Endothelial cell (in vitro differentiated cells): ENCODE measurements at regions not wholly inside any gene's neighbourhood (a gene's known extent, or its start where the extent isn't known, plus 50 kb on each side); places are given as distances from the start of the nearest gene placed in this dataset.

Experiments
- DNase-seq: peaks from one replicate; pipeline ENCODE4 v3.0.0; 2021; ENCODE audit warnings: low spot score
- H3K27ac Mint-ChIP-seq: one replicate; pipeline ENCODE4 v1.8.0; 2021; ENCODE audit warnings: mixed read lengths, inconsistent platforms; ENCODE audit not compliant: unreplicated experiment
- H3K27me3 Mint-ChIP-seq: one replicate; pipeline ENCODE4 v1.8.0; 2021; ENCODE audit warnings: mild to moderate bottlenecking, moderate library complexity, mixed read lengths, inconsistent platforms; ENCODE audit not compliant: unreplicated experiment
- H3K36me3 Mint-ChIP-seq: one replicate; pipeline ENCODE4 v1.8.0; 2021; ENCODE audit warnings: mild to moderate bottlenecking, low read depth, mixed read lengths, inconsistent platforms; ENCODE audit not compliant: unreplicated experiment
- H3K4me1 Mint-ChIP-seq: one replicate; pipeline ENCODE4 v1.8.0; 2021; ENCODE audit warnings: mild to moderate bottlenecking, mixed read lengths, inconsistent platforms; ENCODE audit not compliant: unreplicated experiment
- H3K4me3 Mint-ChIP-seq: one replicate; pipeline ENCODE4 v1.8.0; 2021; ENCODE audit warnings: mild to moderate bottlenecking, mixed read lengths, inconsistent platforms; ENCODE audit not compliant: unreplicated experiment
- H3K9me3 Mint-ChIP-seq: one replicate; pipeline ENCODE4 v1.8.0; 2021; ENCODE audit warnings: mixed read lengths, inconsistent platforms; ENCODE audit not compliant: unreplicated experiment
- TF ChIP-seq, protein P1 (sequence below): fragments of 200-600 bp; sonication (generic); IDR thresholded peaks from one replicate; pipeline ENCODE4 v1.5.0; 2021; ENCODE audit warnings: antibody characterized with exemption; ENCODE audit not compliant: unreplicated experiment

DNA sequence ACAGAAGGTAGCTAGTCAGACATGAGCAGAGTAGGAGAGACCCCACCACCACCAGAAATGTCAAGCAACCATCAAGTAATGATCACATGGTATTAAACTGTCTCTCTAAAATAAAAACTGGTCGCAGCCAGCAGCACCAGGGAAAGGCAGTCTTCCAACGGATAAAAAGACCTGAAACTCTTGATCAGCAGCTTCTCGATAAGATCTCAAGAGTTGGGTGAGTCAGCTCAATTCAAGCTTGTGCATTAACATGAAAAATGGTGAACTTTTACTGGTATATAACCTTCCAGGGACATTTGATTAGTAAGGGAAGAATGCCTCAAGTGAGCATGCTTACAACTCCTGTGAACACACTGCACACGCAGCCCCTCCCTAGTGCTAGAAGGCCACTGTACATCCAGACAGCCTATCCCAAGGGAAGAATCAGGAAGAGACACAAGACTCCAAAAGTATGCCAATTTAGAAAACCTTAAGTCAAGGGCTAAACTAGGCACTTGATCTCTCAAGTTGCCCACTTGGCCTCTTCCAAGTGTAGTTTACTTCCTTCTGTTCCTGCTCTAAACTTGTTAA, 270.0 kb upstream of the GNPDA2 start:
- no peak for DNase-seq
- Mint-ChIP-seq H3K36me3 (no peaks in the 10 kb centered on the region), H3K4me3 (no peak overlapping the region), H3K9me3 (peaks cover 14% of the 10 kb centered on the region), H3K4me1 (no peaks in the 10 kb centered on the region), H3K27ac (no peak overlapping the region), H3K27me3 (no peaks in the 10 kb centered on the region)
- TF ChIP-seq, protein P1, sequence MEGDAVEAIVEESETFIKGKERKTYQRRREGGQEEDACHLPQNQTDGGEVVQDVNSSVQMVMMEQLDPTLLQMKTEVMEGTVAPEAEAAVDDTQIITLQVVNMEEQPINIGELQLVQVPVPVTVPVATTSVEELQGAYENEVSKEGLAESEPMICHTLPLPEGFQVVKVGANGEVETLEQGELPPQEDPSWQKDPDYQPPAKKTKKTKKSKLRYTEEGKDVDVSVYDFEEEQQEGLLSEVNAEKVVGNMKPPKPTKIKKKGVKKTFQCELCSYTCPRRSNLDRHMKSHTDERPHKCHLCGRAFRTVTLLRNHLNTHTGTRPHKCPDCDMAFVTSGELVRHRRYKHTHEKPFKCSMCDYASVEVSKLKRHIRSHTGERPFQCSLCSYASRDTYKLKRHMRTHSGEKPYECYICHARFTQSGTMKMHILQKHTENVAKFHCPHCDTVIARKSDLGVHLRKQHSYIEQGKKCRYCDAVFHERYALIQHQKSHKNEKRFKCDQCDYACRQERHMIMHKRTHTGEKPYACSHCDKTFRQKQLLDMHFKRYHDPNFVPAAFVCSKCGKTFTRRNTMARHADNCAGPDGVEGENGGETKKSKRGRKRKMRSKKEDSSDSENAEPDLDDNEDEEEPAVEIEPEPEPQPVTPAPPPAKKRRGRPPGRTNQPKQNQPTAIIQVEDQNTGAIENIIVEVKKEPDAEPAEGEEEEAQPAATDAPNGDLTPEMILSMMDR = no peak

DNA sequence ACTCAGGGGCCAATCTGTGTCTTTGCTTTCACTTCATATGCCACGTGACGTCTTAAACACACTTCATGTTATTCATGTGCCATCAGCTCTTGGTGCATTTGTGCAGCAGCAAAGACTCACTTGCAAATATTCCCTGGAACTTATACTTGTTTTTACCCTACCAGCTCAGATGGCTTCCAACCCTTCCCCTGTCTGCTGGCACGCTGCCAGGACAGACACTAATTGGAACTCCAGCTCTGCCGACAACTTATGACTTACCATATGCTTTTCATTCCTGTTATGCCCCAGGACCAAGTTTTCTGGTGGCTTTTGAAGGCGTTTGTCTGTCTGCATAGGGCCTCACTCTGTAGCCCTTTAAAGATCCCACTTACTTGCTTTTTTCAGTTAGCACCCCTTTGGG, 261.7 kb upstream of the GNPDA2 start:
- Mint-ChIP-seq H3K9me3 (peaks cover 11% of the 10 kb centered on the region), H3K4me1 (no peaks in the 10 kb centered on the region), H3K27ac (no peak overlapping the region), H3K36me3 (no peaks in the 10 kb centered on the region), H3K27me3 (peaks cover 5% of the 10 kb centered on the region), H3K4me3 (no peak overlapping the region)
- no peak for DNase-seq
- TF ChIP-seq, protein P1 = no peak

DNA sequence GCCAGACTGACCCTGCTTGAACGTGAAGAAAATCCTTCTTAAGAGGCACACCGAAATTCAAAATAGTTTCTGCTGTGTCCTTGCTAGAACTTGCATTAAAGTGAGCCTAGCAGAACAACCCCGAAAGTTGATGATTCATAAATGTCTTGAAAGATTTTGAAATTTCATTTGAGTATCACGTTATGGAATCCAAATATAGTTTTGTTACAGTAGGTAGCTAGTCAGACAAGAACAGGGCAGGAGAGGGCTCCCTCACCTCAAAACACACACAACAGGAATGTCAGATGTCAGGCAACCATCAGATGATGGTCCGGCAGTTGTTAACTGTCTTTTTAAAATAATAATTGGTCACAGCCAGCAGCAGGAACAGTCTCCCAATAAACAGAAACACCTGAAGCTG, 259.6 kb upstream of the GNPDA2 start:
- DNase-seq = no peak
- Mint-ChIP-seq H3K36me3 (no peaks in the 10 kb centered on the region), H3K4me1 (no peaks in the 10 kb centered on the region), H3K27me3 (peaks cover 5% of the 10 kb centered on the region), H3K4me3 (no peak overlapping the region), H3K27ac (no peak overlapping the region), H3K9me3 (peaks cover 11% of the 10 kb centered on the region)
- TF ChIP-seq, protein P1 = no peak

DNA sequence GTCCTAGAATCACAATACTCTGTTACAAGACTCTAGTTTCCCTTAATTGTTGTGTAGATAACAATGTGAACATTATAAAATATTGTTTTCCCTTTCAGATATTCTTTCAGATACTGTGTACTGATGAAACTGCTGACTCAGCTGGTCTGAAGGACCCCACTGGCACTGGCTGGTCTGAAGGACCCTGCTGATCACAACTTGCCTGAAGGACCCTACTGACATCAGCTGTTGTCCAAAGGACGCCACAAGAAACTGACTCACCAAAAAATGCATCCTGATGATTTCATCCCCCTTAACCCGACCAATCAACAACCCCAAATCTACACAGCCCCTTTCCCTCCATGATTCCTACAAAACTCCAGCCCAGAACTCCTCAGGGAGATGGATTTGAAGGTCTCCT, 258.8 kb upstream of the GNPDA2 start:
- TF ChIP-seq, protein P1 = no peak

DNA sequence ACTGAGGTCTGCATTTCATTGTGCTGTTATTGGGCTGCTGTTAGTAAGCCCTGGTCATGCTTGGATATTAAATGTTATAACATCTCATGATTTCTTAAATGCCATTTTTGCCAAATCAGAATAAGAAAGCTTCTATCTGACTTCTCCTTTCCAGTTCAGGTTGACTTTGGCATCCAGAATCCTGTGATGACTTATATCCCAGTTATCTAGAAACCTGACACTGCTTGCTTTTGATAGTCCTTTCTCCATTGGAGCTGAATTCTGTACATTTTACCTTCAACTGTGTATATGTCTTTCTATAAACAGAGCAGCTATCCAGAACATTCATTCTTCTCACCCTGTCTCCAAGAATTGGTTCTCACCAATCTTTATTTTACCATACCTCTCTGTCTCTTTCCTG, 257.7 kb upstream of the GNPDA2 start:
- Mint-ChIP-seq H3K4me3 (no peak overlapping the region), H3K9me3 (peaks cover 11% of the 10 kb centered on the region), H3K4me1 (no peaks in the 10 kb centered on the region), H3K27me3 (peaks cover 4% of the 10 kb centered on the region), H3K27ac (no peak overlapping the region), H3K36me3 (no peaks in the 10 kb centered on the region)
- no peak for DNase-seq
- TF ChIP-seq, protein P1 = no peak

More for the DNA sequence above, 258.8 kb upstream of the GNPDA2 start:
- Mint-ChIP-seq H3K4me1 (no peaks in the 10 kb centered on the region), H3K27ac (no peak overlapping the region), H3K27me3 (peaks cover 4% of the 10 kb centered on the region), H3K9me3 (peaks cover 11% of the 10 kb centered on the region), H3K36me3 (no peaks in the 10 kb centered on the region), H3K4me3 (no peak overlapping the region)
- DNase-seq = no peak
